GM19438 (cell line): ENCODE measurements at regions not wholly inside any gene's neighbourhood (a gene's known extent, or its start where the extent isn't known, plus 50 kb on each side); places are given as distances from the start of the nearest gene placed in this dataset.
"Not testable (repeated sequence)": the region's sequence is repeated elsewhere in the genome, so short reads cannot be mapped to it uniquely, and the experiment has no call there.

ENCODE experiments used
- ATAC-seq: cut with Tn5 transposase; IDR thresholded peaks from one replicate; pipeline ENCODE4 v1.9.1; 2021; ENCODE audit warnings: low read depth; ENCODE audit not compliant: unreplicated experiment

GRCh38 chr2:57615855-57616556, 430.6 kb upstream of the VRK2 start:
- no peak for ATAC-seq

GRCh38 chr2:57617318-57617717, 429.3 kb upstream of the VRK2 start:
- ATAC-seq: no peak

GRCh38 chr2:57621122-57621663, 425.4 kb upstream of the VRK2 start:
- no peak for ATAC-seq

GRCh38 chr2:57622009-57622408, 424.6 kb upstream of the VRK2 start:
- ATAC-seq: no peak

- ATAC-seq: no peak
Observed at GRCh38 chr2:57656198-57656597, 390.4 kb upstream of the VRK2 start.

- ATAC-seq: no peak
Observed at GRCh38 chr2:57669570-57669969, 377.0 kb upstream of the VRK2 start.

- no peak for ATAC-seq
Observed at GRCh38 chr2:57674025-57674424, 372.6 kb upstream of the VRK2 start.

GRCh38 chr2:57674743-57675142, 371.9 kb upstream of the VRK2 start:
- ATAC-seq: no peak

GRCh38 chr2:57677296-57677695, 369.3 kb upstream of the VRK2 start:
- ATAC-seq: no peak

- no peak for ATAC-seq
Observed at GRCh38 chr2:57681650-57682049, 365.0 kb upstream of the VRK2 start.

- no peak for ATAC-seq
Observed at GRCh38 chr2:57685032-57685431, 361.6 kb upstream of the VRK2 start.

- ATAC-seq: no peak
Observed at GRCh38 chr2:57692395-57692794, 354.2 kb upstream of the VRK2 start.

- no peak for ATAC-seq
Observed at GRCh38 chr2:57693177-57693576, 353.4 kb upstream of the VRK2 start.

GRCh38 chr2:57693965-57694364, 352.6 kb upstream of the VRK2 start:
- ATAC-seq: no peak

- ATAC-seq: no peak
Observed at GRCh38 chr2:57696016-57696415, 350.6 kb upstream of the VRK2 start.

GRCh38 chr2:57698392-57698791, 348.2 kb upstream of the VRK2 start:
- ATAC-seq: no peak

GRCh38 chr2:57698935-57699449, 347.6 kb upstream of the VRK2 start:
- no peak for ATAC-seq

GRCh38 chr2:57701391-57701791, 345.2 kb upstream of the VRK2 start:
- ATAC-seq: no peak

GRCh38 chr2:57703407-57703806, 343.2 kb upstream of the VRK2 start:
- no peak for ATAC-seq

GRCh38 chr2:57707794-57708193, 338.8 kb upstream of the VRK2 start:
- not testable (repeated sequence) for ATAC-seq

- ATAC-seq: no peak
Observed at GRCh38 chr2:57711991-57712390, 334.6 kb upstream of the VRK2 start.
